SU-DHL-6 (cell line): ENCODE measurements at regions not wholly inside any gene's neighbourhood (a gene's known extent, or its start where the extent isn't known, plus 50 kb on each side); places are given as distances from the start of the nearest gene placed in this dataset.

Source experiments
- H2AFZ ChIP-seq: fragments of 200-600 bp; sonication (generic); 2 replicates; pipeline ENCODE4 v1.6.1; 2014; ENCODE audit warnings: low read depth, mild to moderate bottlenecking, moderate library complexity, mixed read lengths, antibody characterized with exemption, low read length; ENCODE audit not compliant: severe bottlenecking
- H3F3A ChIP-seq: fragments of 200-600 bp; shearing (Covaris generic); 2 replicates; pipeline ENCODE4 v1.6.0; 2016; ENCODE audit warnings: antibody characterized with exemption, mild to moderate bottlenecking; ENCODE audit not compliant: insufficient read depth
- H3K27ac ChIP-seq: fragments of 200-600 bp; sonication (generic); 2 replicates; pipeline ENCODE4 v1.5.1; 2016; ENCODE audit warnings: low read depth, mild to moderate bottlenecking, low read length, moderate library complexity, mixed read lengths
- H3K27me3 ChIP-seq: fragments of 200-600 bp; sonication (generic), shearing (Covaris generic); 2 replicates; pipeline ENCODE4 v1.6.0; 2014; ENCODE audit warnings: mild to moderate bottlenecking, low read length
- H3K36me3 ChIP-seq: fragments of 200-600 bp; sonication (generic); 2 replicates; pipeline ENCODE4 v1.6.1; 2014; ENCODE audit warnings: mild to moderate bottlenecking, low read length, mixed read lengths
- H3K4me2 ChIP-seq: fragments of 300-600, 200-600 bp; shearing (Covaris generic), sonication (generic); 2 replicates; pipeline ENCODE4 v1.6.0; 2014; ENCODE audit warnings: low read length, low read depth, mild to moderate bottlenecking; ENCODE audit not compliant: poor library complexity, severe bottlenecking
- H3K4me3 ChIP-seq: fragments of 200-600 bp; sonication (generic); 2 replicates; pipeline ENCODE4 v1.5.1; 2014; ENCODE audit warnings: antibody characterized with exemption, low read length, mild to moderate bottlenecking, mixed read lengths; ENCODE audit not compliant: insufficient read depth, poor library complexity, severe bottlenecking
- H3K79me2 ChIP-seq: fragments of 200-600 bp; sonication (generic); 2 replicates; pipeline ENCODE4 v1.6.1; 2014; ENCODE audit warnings: mild to moderate bottlenecking, low read length, moderate library complexity; ENCODE audit not compliant: insufficient read depth
- H3K9ac ChIP-seq: fragments of 200-600 bp; sonication (generic); 2 replicates; pipeline ENCODE4 v1.7.0; 2014; ENCODE audit warnings: mild to moderate bottlenecking, low read length
- H3K9me2 ChIP-seq: fragments of 200-600 bp; sonication (generic); replicated peaks from 2 replicates; pipeline ENCODE4 v1.6.1; 2014; ENCODE audit warnings: low read length; ENCODE audit not compliant: insufficient read depth
- H3K9me3 ChIP-seq: fragments of 200-600 bp; sonication (generic); 2 replicates; pipeline ENCODE4 v1.6.1; 2014; ENCODE audit warnings: low read length, mixed read lengths; ENCODE audit not compliant: insufficient read depth
- H4K20me1 ChIP-seq: fragments of 200-600 bp; sonication (generic); 2 replicates; pipeline ENCODE4 v1.6.1; 2014; ENCODE audit warnings: low read depth, mild to moderate bottlenecking, antibody characterized with exemption, low read length, moderate library complexity, mixed read lengths
- EZH2phosphoT487 ChIP-seq: fragments of 200-600 bp; sonication (generic), shearing (Covaris generic); conservative IDR thresholded peaks from 2 replicates; pipeline ENCODE4 v1.6.1; 2018; ENCODE audit warnings: mild to moderate bottlenecking, antibody characterized with exemption, low read length, moderate library complexity, mixed read lengths
- TF ChIP-seq, protein P1 (sequence below): fragments of 200-600 bp; sonication (generic); IDR thresholded peaks from one replicate; pipeline ENCODE4 v1.5.1; 2017; ENCODE audit warnings: antibody characterized with exemption, mild to moderate bottlenecking, low read length, moderate library complexity; ENCODE audit not compliant: insufficient read depth, poor library complexity, severe bottlenecking

GRCh38 chr5:28324174-28324573 lies 1285.8 kb upstream of the CDH9 start:
- TF ChIP-seq EZH2phosphoT487: no peak
- TF ChIP-seq, protein P1, sequence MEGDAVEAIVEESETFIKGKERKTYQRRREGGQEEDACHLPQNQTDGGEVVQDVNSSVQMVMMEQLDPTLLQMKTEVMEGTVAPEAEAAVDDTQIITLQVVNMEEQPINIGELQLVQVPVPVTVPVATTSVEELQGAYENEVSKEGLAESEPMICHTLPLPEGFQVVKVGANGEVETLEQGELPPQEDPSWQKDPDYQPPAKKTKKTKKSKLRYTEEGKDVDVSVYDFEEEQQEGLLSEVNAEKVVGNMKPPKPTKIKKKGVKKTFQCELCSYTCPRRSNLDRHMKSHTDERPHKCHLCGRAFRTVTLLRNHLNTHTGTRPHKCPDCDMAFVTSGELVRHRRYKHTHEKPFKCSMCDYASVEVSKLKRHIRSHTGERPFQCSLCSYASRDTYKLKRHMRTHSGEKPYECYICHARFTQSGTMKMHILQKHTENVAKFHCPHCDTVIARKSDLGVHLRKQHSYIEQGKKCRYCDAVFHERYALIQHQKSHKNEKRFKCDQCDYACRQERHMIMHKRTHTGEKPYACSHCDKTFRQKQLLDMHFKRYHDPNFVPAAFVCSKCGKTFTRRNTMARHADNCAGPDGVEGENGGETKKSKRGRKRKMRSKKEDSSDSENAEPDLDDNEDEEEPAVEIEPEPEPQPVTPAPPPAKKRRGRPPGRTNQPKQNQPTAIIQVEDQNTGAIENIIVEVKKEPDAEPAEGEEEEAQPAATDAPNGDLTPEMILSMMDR: no peak
- Histone ChIP-seq H2AFZ (peak overlapping the region; percentile 29), H3K9me3 (no peaks in the 10 kb centered on the region), H3K27ac (no peak overlapping the region), H3K27me3 (no peaks in the 10 kb centered on the region), H3K79me2 (no peaks in the 10 kb centered on the region), H3K36me3 (no peaks in the 10 kb centered on the region), H3K4me3 (no peak overlapping the region), H3K9ac (no peak overlapping the region), H3K4me2 (no peak overlapping the region), H3F3A (no peaks in the 10 kb centered on the region; the same call in 1 of the 2 replicates), H3K9me2 (no peaks in the 10 kb centered on the region), H4K20me1 (no peaks in the 10 kb centered on the region)

DNA sequence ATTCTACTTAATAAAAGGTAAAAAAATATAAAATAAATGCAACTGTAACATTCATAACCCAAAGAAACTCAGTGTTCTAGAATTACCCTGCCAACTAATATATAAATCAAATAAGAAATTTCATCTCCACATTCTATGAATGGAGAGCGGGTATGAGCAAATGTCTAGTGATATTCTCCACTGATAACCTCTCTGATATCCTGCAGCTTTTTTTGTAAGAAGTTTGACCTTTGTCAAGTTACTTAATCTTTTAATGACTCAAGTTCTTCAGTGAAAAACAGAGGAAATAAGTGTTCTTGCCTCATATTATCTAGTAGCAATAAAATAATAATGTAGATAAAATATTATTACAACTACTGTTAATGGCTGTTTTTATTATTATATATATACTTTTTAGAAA lies 1275.6 kb upstream of the CDH9 start:
- no peaks in the 10 kb centered on the region for H3K79me2 ChIP-seq
- H3K27me3 ChIP-seq: no peaks in the 10 kb centered on the region
- H3K9ac ChIP-seq: no peak overlapping the region
- H3K9me3 ChIP-seq: no peaks in the 10 kb centered on the region
- TF ChIP-seq, protein P1: no peak
- no peak for TF ChIP-seq EZH2phosphoT487
- no peaks in the 10 kb centered on the region for H3F3A ChIP-seq
- no peak overlapping the region for H2AFZ ChIP-seq
- no peaks in the 10 kb centered on the region for H3K36me3 ChIP-seq
- H4K20me1 ChIP-seq: no peaks in the 10 kb centered on the region
- H3K9me2 ChIP-seq: no peaks in the 10 kb centered on the region
- no peak overlapping the region for H3K4me3 ChIP-seq
- H3K4me2 ChIP-seq: no peak overlapping the region
- H3K27ac ChIP-seq: no peak overlapping the region

GRCh38 chr5:28313321-28313951 lies 1275.0 kb upstream of the CDH9 start:
- Histone ChIP-seq H3K9me2 (no peaks in the 10 kb centered on the region), H3K9ac (no peak overlapping the region), H3K27ac (no peak overlapping the region), H3K27me3 (no peaks in the 10 kb centered on the region), H3K9me3 (no peaks in the 10 kb centered on the region), H3K36me3 (no peaks in the 10 kb centered on the region), H3K79me2 (no peaks in the 10 kb centered on the region), H4K20me1 (no peaks in the 10 kb centered on the region), H3K4me3 (no peak overlapping the region), H3K4me2 (no peak overlapping the region), H3F3A (no peaks in the 10 kb centered on the region), H2AFZ (no peak overlapping the region)
- TF ChIP-seq EZH2phosphoT487: no peak
- TF ChIP-seq, protein P1: no peak

DNA sequence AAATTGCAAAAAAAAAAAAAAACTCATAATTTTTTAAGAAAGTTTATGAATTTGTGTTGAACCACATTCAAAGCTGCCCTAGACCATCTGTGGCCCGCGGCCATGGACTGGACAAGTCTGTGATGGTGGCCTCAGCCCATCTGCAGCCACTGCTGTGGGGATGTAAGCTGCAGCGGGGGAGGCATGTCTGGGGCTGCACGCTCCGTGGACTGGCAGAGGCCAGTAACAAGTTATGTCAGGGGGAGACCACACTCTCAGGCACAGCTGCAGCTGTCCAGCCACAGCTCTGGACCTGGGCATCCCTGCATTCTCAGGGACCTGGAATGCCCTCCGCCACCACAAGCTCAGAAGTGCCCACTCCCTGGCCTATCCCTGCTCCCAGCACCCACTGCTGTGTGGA lies 1272.3 kb upstream of the CDH9 start:
- Histone ChIP-seq H3K79me2 (no peaks in the 10 kb centered on the region), H3K9me2 (no peaks in the 10 kb centered on the region), H3K9me3 (no peaks in the 10 kb centered on the region), H2AFZ (no peak overlapping the region), H3K36me3 (no peaks in the 10 kb centered on the region), H4K20me1 (no peaks in the 10 kb centered on the region), H3K27me3 (no peaks in the 10 kb centered on the region), H3K27ac (no peak overlapping the region), H3F3A (no peaks in the 10 kb centered on the region), H3K4me3 (no peak overlapping the region), H3K9ac (no peak overlapping the region), H3K4me2 (no peak overlapping the region)
- TF ChIP-seq EZH2phosphoT487: no peak
- TF ChIP-seq, protein P1: no peak
